Left lung (tissue), 4 donors: ENCODE measurements at regions not wholly inside any gene's neighbourhood (a gene's known extent, or its start where the extent isn't known, plus 50 kb on each side); places are given as distances from the start of the nearest gene placed in this dataset.

ENCODE experiments used
- ATAC-seq: fragments of 200-7000 bp; cut with Tn5 transposase; one replicate; pipeline ENCODE4 v1.9.1; 2020; ENCODE audit warnings: moderate library complexity
- DNase-seq, 4 donors: peaks; one replicate each; pipeline ENCODE4 v3.0.0-alpha.2; 2013 to 2020
- H3K27ac ChIP-seq, 2 donors: fragments of 200-600 bp; sonication (generic) in 1 of 2; one replicate each; pipeline versions ENCODE4 v1.5.0 to v1.8.0; 2020 to 2021
- H3K27me3 ChIP-seq, 2 donors: fragments of 200-600 bp; sonication (generic) in 1 of 2; one replicate each; pipeline versions ENCODE4 v1.5.0 to v1.8.0; 2020 to 2021
- H3K36me3 ChIP-seq, 2 donors: fragments of 200-600 bp; sonication (generic) in 1 of 2; one replicate each; pipeline versions ENCODE4 v1.5.0 to v1.8.0; 2020 to 2021
- H3K4me1 ChIP-seq, 2 donors: fragments of 200-600 bp; one replicate each; pipeline ENCODE4 v1.8.0; 2021
- H3K4me3 ChIP-seq, 2 donors: fragments of 200-600 bp; sonication (generic) in 1 of 2; one replicate each; pipeline versions ENCODE4 v1.5.0 to v1.8.0; 2020 to 2021; ENCODE audit warnings: mild to moderate bottlenecking in 1 of 2
- H3K9me3 ChIP-seq, 2 donors: fragments of 200-600 bp; sonication (generic) in 1 of 2; one replicate each; pipeline versions ENCODE4 v1.5.0 to v1.8.0; 2020 to 2021
- intact Hi-C, 2 donors: fragments of 100-400 bp; cut with DNase I; formaldehyde crosslinking; loops; one replicate each; pipeline versions ENCODE4 v1.11.2 to v1.14.2; 2022
- TF ChIP-seq, protein P1 (sequence below), 2 donors: fragments of 200-600 bp; sonication (generic) in 1 of 2; IDR thresholded peaks; one replicate each; pipeline versions ENCODE4 v1.5.0 to v1.8.0; 2021; ENCODE audit warnings: antibody characterized with exemption in 2 of 2
- donor health status: DM: no; HTN: yes; CAD: no.
- donor health status: DM: no; HTN: no; CAD: no.

DNA sequence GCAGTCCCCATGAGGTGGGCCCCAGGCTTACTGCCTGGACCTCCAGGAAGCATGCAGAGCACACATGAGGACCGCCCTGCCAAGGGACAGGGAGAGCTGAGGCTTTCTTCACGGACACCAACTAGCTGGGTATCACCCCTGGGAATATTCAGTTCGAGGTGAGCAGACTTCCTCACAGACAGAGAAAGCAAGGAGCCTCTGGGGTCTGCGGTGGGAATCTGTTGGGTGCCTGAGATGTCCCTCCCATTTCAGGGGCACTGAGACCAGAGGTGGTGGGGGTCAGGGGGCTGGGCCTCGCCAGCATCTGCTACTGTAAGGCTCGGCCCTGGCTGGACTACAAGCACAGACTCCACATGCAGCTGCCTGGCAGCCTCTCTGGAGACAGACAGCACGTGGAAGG lies 74.3 kb upstream of the SYNDIG1 start:
- H3K27me3 ChIP-seq = peaks cover 0 to 32% of the 10 kb centered on the region in 2 donors
- intact Hi-C loops = no loop called here
- H3K27ac ChIP-seq = no peak overlapping the region
- no peaks in the 10 kb centered on the region for H3K36me3 ChIP-seq
- DNase-seq (no peak), ATAC-seq (no peak)
- no peaks in the 10 kb centered on the region for H3K4me1 ChIP-seq
- TF ChIP-seq, protein P1, sequence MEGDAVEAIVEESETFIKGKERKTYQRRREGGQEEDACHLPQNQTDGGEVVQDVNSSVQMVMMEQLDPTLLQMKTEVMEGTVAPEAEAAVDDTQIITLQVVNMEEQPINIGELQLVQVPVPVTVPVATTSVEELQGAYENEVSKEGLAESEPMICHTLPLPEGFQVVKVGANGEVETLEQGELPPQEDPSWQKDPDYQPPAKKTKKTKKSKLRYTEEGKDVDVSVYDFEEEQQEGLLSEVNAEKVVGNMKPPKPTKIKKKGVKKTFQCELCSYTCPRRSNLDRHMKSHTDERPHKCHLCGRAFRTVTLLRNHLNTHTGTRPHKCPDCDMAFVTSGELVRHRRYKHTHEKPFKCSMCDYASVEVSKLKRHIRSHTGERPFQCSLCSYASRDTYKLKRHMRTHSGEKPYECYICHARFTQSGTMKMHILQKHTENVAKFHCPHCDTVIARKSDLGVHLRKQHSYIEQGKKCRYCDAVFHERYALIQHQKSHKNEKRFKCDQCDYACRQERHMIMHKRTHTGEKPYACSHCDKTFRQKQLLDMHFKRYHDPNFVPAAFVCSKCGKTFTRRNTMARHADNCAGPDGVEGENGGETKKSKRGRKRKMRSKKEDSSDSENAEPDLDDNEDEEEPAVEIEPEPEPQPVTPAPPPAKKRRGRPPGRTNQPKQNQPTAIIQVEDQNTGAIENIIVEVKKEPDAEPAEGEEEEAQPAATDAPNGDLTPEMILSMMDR (IDR thresholded peaks at IDR 0.05) = no peak
- no peak overlapping the region for H3K4me3 ChIP-seq
- peaks cover 0 to 4% of the 10 kb centered on the region in 2 donors for H3K9me3 ChIP-seq

DNA sequence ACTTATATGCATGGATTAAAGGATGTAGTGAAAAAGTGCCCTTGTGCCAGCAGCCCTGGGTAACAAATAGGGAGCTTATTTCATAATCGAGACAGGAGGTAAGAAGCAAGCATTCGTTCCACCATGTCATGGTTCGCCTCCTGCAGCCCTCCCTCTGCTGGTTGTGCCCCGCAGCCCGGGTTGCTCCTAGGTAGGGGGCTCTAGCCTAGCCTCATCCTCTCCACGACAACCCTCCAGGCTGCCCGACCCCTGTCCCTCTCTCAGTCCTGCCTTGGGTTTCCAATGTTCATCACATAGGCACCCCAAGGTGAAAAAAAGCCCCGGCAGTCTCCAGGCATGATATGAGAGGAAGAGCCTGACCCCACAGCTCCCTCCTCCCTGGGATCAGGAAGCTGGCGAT lies 75.5 kb upstream of the SYNDIG1 start:
- TF ChIP-seq, protein P1 (IDR thresholded peaks at IDR 0.05) = no peak
- H3K9me3 ChIP-seq = peaks cover 0 to 4% of the 10 kb centered on the region in 2 donors
- H3K4me3 ChIP-seq = no peak overlapping the region
- peaks cover 0 to 32% of the 10 kb centered on the region in 2 donors for H3K27me3 ChIP-seq
- intact Hi-C loops = no loop called here
- ATAC-seq (no peak), DNase-seq (no peak)
- H3K36me3 ChIP-seq = no peaks in the 10 kb centered on the region
- no peak overlapping the region for H3K27ac ChIP-seq
- H3K4me1 ChIP-seq = no peaks in the 10 kb centered on the region

DNA sequence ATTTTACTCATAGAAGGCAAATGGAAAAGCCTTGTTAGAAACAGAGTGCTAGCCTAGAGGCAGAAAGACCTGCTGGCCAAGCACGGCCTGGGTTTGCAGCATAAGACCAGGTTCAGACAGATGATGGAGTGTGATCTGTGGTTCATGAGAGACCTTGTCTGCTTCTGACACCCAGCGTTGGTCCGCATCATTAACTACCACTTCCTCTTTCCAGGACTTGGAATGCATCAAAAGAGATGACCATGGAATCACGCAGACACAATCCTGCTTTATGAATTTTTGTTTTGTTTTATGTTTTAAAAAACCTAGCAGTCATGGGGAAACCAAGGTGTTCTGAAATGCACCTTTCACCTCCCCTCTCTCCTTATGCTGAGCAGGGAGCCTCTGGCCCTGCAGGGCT lies 76.8 kb upstream of the SYNDIG1 start:
- ATAC-seq (no peak), DNase-seq (no peak)
- Histone ChIP-seq H3K9me3 (peaks cover 0 to 3% of the 10 kb centered on the region in 2 donors), H3K27me3 (peaks cover 0 to 32% of the 10 kb centered on the region in 2 donors), H3K36me3 (no peaks in the 10 kb centered on the region), H3K27ac (no peak overlapping the region), H3K4me1 (no peaks in the 10 kb centered on the region), H3K4me3 (no peak overlapping the region)
- TF ChIP-seq, protein P1 (IDR thresholded peaks at IDR 0.05) = no peak
- intact Hi-C loops = no loop called here

DNA sequence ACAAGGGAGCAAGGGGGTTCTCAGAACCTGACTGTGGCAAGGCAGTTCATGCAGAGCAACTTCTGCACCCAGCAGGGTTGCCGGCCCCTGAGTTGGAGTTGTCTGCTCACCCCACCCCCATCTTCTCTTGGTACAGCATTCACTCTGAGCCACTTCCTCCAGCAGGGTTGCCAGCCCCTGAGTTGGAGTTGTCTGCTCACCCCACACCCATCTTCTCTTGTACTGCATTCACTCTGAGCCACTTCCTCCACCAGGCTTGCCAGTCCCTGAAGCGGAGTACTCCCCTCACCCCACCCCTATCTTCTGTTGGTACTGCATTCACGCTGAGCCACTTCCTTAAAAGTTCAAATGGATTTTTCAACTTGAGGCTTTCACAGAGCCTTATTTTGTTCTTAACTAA lies 79.7 kb upstream of the SYNDIG1 start:
- DNase-seq (peak in 1 of 4 donors; percentile 45), ATAC-seq (peak; percentile 74)
- no peaks in the 10 kb centered on the region for H3K4me1 ChIP-seq
- no peaks in the 10 kb centered on the region for H3K9me3 ChIP-seq
- no peaks in the 10 kb centered on the region for H3K36me3 ChIP-seq
- TF ChIP-seq, protein P1 (IDR thresholded peaks at IDR 0.05) = no peak
- H3K27me3 ChIP-seq = peaks cover 0 to 32% of the 10 kb centered on the region in 2 donors
- no peak overlapping the region for H3K27ac ChIP-seq
- intact Hi-C loops = no loop called here
- H3K4me3 ChIP-seq = no peak overlapping the region

DNA sequence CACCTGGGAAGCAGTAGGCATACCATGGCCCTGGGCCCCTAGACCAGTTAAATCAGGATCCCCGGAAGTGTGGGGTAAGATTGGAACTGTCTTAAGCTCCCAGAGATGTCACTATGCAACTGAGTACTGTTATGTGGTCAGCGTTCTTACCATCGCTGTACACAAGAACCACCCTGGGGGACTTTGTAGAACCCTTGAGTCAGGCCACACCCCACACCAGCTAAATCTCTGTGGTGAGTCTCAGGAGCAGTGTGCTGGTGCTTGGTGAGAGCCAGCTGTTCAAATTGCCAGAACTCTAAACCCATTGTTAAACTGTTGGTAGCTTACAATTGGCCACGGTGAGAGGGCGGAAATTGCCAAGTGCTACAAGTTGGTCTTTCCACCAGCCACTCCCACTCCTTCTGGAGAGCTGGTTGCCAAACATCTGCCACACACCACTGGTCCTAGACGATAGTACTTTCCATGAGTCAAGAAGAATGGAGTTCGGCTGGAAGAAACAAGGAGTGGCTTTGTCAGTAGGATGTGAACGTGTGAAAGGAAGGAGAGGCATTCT lies 80.5 kb upstream of the SYNDIG1 start:
- DNase-seq = no peak
- Histone ChIP-seq H3K27ac (no peak overlapping the region), H3K4me1 (no peaks in the 10 kb centered on the region), H3K36me3 (no peaks in the 10 kb centered on the region), H3K9me3 (no peaks in the 10 kb centered on the region), H3K4me3 (no peak overlapping the region), H3K27me3 (peaks cover 0 to 32% of the 10 kb centered on the region in 2 donors)
- TF ChIP-seq, protein P1 (IDR thresholded peaks at IDR 0.05) = no peak
- intact Hi-C loops = no loop called here
- ATAC-seq = no peak
